Ishikawa (cell line): ENCODE measurements at regions not wholly inside any gene's neighbourhood (a gene's known extent, or its start where the extent isn't known, plus 50 kb on each side); places are given as distances from the start of the nearest gene placed in this dataset.

Experiments used
- CEBPB ChIP-seq: IDR thresholded peaks from 2 replicates; pipeline ENCODE4 v1.6.1; 2012
- CREB1 ChIP-seq: IDR thresholded peaks from 2 replicates; pipeline ENCODE4 v1.6.1; 2012; ENCODE audit warnings: low read depth
- EGR1 ChIP-seq: IDR thresholded peaks from 2 replicates; pipeline ENCODE4 v1.6.1; 2012
- EP300 ChIP-seq: IDR thresholded peaks from 2 replicates; pipeline ENCODE4 v1.6.1; 2012; ENCODE audit warnings: borderline replicate concordance
- FOXM1 ChIP-seq: IDR thresholded peaks from 2 replicates; pipeline ENCODE4 v1.6.1; 2012; ENCODE audit warnings: low read depth, borderline replicate concordance
- NFIC ChIP-seq: IDR thresholded peaks from 2 replicates; pipeline ENCODE4 v1.6.1; 2012
- RAD21 ChIP-seq: IDR thresholded peaks from 2 replicates; pipeline ENCODE4 v1.6.1; 2012; ENCODE audit warnings: low read depth
- TAF1 ChIP-seq: IDR thresholded peaks from 2 replicates; pipeline ENCODE4 v1.6.1; 2012; ENCODE audit warnings: low read depth, mild to moderate bottlenecking
- TCF12 ChIP-seq: IDR thresholded peaks from 2 replicates; pipeline ENCODE4 v1.6.1; 2012; ENCODE audit warnings: low read depth
- TEAD4 ChIP-seq: IDR thresholded peaks from 2 replicates; pipeline ENCODE4 v1.6.1; 2012
- YY1 ChIP-seq: IDR thresholded peaks from 2 replicates; pipeline ENCODE4 v1.6.1; 2012; ENCODE audit warnings: low read depth
- ZBTB7A ChIP-seq: IDR thresholded peaks from 2 replicates; pipeline ENCODE4 v1.6.1; 2012; ENCODE audit warnings: low read depth
- TF ChIP-seq, protein P1 (sequence below): IDR thresholded peaks from 2 replicates; pipeline ENCODE4 v1.6.1; 2012
- TF ChIP-seq, protein P2 (sequence below): IDR thresholded peaks from 2 replicates; pipeline ENCODE4 v1.6.1; 2012; ENCODE audit warnings: low read depth, mild to moderate bottlenecking
- TF ChIP-seq, protein P3 (sequence below): IDR thresholded peaks from 2 replicates; pipeline ENCODE4 v1.6.1; 2012

DNA sequence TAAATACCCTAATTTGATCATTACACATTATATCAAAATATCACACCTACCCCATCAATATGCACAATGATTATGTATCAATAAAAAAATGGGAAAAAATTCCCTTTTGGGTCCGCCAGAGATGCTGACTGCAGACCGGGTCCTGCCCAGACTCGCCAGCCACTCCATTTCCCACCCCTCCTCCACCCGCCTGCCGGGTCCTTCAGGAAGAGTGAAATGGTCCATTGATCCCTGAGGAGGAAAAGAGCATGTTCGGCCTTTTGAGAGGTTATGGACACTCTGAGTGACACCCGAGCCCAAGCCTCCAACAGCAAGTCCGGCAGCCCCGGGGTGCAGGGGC is 123.9 kb upstream of the ZFHX3 start:
- TF ChIP-seq RAD21, result no peak
- TF ChIP-seq ZBTB7A, result no peak
- TF ChIP-seq EGR1, result no peak
- TF ChIP-seq, protein P1, sequence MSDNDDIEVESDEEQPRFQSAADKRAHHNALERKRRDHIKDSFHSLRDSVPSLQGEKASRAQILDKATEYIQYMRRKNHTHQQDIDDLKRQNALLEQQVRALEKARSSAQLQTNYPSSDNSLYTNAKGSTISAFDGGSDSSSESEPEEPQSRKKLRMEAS, result no peak
- TF ChIP-seq, protein P2, sequence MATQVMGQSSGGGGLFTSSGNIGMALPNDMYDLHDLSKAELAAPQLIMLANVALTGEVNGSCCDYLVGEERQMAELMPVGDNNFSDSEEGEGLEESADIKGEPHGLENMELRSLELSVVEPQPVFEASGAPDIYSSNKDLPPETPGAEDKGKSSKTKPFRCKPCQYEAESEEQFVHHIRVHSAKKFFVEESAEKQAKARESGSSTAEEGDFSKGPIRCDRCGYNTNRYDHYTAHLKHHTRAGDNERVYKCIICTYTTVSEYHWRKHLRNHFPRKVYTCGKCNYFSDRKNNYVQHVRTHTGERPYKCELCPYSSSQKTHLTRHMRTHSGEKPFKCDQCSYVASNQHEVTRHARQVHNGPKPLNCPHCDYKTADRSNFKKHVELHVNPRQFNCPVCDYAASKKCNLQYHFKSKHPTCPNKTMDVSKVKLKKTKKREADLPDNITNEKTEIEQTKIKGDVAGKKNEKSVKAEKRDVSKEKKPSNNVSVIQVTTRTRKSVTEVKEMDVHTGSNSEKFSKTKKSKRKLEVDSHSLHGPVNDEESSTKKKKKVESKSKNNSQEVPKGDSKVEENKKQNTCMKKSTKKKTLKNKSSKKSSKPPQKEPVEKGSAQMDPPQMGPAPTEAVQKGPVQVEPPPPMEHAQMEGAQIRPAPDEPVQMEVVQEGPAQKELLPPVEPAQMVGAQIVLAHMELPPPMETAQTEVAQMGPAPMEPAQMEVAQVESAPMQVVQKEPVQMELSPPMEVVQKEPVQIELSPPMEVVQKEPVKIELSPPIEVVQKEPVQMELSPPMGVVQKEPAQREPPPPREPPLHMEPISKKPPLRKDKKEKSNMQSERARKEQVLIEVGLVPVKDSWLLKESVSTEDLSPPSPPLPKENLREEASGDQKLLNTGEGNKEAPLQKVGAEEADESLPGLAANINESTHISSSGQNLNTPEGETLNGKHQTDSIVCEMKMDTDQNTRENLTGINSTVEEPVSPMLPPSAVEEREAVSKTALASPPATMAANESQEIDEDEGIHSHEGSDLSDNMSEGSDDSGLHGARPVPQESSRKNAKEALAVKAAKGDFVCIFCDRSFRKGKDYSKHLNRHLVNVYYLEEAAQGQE, result no peak
- no peak for TF ChIP-seq NFIC
- no peak for TF ChIP-seq CREB1
- no peak for TF ChIP-seq TCF12
- TF ChIP-seq TAF1, result no peak
- TF ChIP-seq EP300, result no peak

DNA sequence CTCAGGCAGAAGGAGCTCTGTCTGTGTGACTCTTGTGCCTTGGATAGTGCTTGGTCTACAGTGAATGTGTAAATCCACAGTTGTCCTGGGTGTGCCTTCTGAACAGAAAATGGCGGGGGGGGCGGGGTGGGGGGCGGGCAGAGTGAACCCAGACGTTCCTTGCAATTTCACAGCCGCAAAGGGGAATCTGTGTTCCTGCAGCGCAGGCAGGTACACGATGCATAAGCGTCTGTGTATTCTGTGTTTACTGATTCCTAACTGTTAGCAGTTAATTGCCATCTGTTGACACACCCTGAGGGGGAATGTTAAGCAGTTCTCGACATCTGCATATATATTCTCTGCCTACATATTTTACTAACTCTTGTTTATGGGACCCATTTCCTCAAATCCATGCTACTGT is 123.5 kb upstream of the ZFHX3 start:
- TF ChIP-seq TEAD4 (no peak), YY1 (no peak), RAD21 (no peak), EP300 (no peak), FOXM1 (no peak), NFIC (no peak), TAF1 (no peak), EGR1 (no peak), TCF12 (no peak), CREB1 (no peak), CEBPB (no peak), ZBTB7A (no peak)
- TF ChIP-seq, protein P2, result no peak
- TF ChIP-seq, protein P1, result no peak
- TF ChIP-seq, protein P3, sequence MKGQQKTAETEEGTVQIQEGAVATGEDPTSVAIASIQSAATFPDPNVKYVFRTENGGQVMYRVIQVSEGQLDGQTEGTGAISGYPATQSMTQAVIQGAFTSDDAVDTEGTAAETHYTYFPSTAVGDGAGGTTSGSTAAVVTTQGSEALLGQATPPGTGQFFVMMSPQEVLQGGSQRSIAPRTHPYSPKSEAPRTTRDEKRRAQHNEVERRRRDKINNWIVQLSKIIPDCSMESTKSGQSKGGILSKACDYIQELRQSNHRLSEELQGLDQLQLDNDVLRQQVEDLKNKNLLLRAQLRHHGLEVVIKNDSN, result no peak

DNA sequence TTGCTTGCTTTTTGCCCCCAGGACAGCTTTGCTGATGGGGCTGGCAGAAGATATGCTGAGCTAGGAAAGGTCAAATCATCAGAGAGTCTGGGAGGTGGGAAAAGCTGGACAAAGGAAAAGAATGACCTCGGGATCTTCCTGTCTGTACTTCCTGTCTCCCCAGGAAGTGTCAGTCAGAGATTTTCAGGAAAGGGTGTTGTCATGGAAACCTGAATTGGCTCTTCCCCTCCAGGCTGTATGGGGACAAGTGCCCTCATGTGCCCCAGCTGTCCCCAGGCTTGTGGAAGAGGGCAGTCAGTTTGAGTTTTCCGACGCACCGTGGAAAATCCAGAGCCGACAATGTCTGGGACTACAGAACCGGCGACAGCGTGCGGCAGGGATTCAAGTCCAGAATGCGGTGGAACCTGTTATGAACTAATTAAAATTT is 122.7 kb upstream of the ZFHX3 start:
- TF ChIP-seq YY1 (no peak), TCF12 (no peak), FOXM1 (no peak), ZBTB7A (no peak), RAD21 (no peak), TEAD4 (no peak), CREB1 (no peak), CEBPB (no peak), EGR1 (no peak), EP300 (no peak), TAF1 (no peak), NFIC (no peak)
- TF ChIP-seq, protein P2, result no peak
- TF ChIP-seq, protein P1, result no peak
- TF ChIP-seq, protein P3, result no peak

DNA sequence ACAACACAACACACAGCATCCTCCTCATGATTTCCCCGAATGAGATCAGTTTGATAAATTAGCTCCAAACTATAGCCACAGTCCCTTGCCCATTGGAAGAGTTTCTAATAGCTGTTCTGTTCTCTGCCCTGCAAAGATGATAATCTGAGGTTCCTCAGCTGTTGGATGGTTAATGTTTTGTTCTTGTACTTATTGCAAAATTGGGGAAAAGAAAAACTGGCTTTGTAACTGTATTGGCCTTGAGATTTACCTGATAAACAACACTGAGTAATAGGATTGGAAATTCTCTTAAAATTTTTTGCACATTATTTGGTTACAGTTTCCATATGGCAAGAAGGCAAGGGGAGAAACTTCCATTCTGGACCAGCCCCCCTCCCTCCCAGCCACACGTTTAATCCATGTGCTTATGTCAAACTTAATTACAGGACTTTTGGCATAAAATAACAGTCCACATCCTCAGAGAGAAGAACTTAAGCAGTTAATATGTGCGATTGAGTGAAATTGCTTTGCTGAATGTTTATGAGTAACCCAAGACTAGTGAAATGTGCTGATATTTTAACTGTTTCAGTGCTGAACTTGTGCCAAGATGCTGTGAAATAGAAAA is 119.1 kb upstream of the ZFHX3 start:
- TF ChIP-seq TCF12 (no peak), CREB1 (no peak), NFIC (no peak), YY1 (no peak)
- TF ChIP-seq, protein P3, result no peak
